ENCODE measurements at regions not wholly inside any gene's neighbourhood (a gene's known extent, or its start where the extent isn't known, plus 50 kb on each side); places are given as distances from the start of the nearest gene placed in this dataset.
"Not testable (repeated sequence)": the region's sequence is repeated elsewhere in the genome, so short reads cannot be mapped to it uniquely, and the experiment has no call there.

GRCh38 chr2:156915332-156915731 lies 342.2 kb upstream of the GALNT5 start:
- DNase-seq (ENCODE audit: low read depth, low spot score) = no peak

GRCh38 chr2:156918410-156918809 lies 339.1 kb upstream of the GALNT5 start:
- peak; percentile 4 for DNase-seq (ENCODE audit: low read depth, low spot score)

- DNase-seq (ENCODE audit: low read depth, low spot score) = no peak
Observed at GRCh38 chr2:156930423-156930822, 327.1 kb upstream of the GALNT5 start.

- no peak for DNase-seq (ENCODE audit: low read depth, low spot score)
Observed at GRCh38 chr2:156933645-156934225, 323.8 kb upstream of the GALNT5 start.

GRCh38 chr2:156935616-156936015 lies 321.9 kb upstream of the GALNT5 start:
- no peak for DNase-seq (ENCODE audit: low read depth, low spot score)

GRCh38 chr2:156937430-156937829 lies 320.1 kb upstream of the GALNT5 start:
- DNase-seq (ENCODE audit: low read depth, low spot score) = no peak

- DNase-seq (ENCODE audit: low read depth, low spot score) = no peak
Observed at GRCh38 chr2:156944871-156945270, 312.6 kb upstream of the GALNT5 start.

GRCh38 chr2:156947261-156947660 lies 310.2 kb upstream of the GALNT5 start:
- no peak for DNase-seq (ENCODE audit: low read depth, low spot score)

- DNase-seq (ENCODE audit: low read depth, low spot score) = no peak
Observed at GRCh38 chr2:156955701-156956100, 301.8 kb upstream of the GALNT5 start.

- no peak for DNase-seq (ENCODE audit: low read depth, low spot score)
Observed at GRCh38 chr2:156956161-156956560, 301.3 kb upstream of the GALNT5 start.

- DNase-seq (ENCODE audit: low read depth, low spot score) = no peak
Observed at GRCh38 chr2:156958374-156958773, 299.1 kb upstream of the GALNT5 start.

GRCh38 chr2:156959481-156959880 lies 298.0 kb upstream of the GALNT5 start:
- DNase-seq (ENCODE audit: low read depth, low spot score) = no peak

GRCh38 chr2:156982615-156983014 lies 274.9 kb upstream of the GALNT5 start:
- no peak for DNase-seq (ENCODE audit: low read depth, low spot score)

GRCh38 chr2:156986339-156986988 lies 271.0 kb upstream of the GALNT5 start:
- no peak for DNase-seq (ENCODE audit: low read depth, low spot score)

- no peak for DNase-seq (ENCODE audit: low read depth, low spot score)
Observed at GRCh38 chr2:156999661-157000060, 257.8 kb upstream of the GALNT5 start.

- no peak for DNase-seq (ENCODE audit: low read depth, low spot score)
Observed at GRCh38 chr2:157004789-157005188, 252.7 kb upstream of the GALNT5 start.

GRCh38 chr2:157015015-157015575 lies 242.4 kb upstream of the GALNT5 start:
- no peak for DNase-seq (ENCODE audit: low read depth, low spot score)

- not testable (repeated sequence) for DNase-seq (ENCODE audit: low read depth, low spot score)
Observed at GRCh38 chr2:157023264-157023663, 234.2 kb upstream of the GALNT5 start.

- no peak for DNase-seq (ENCODE audit: low read depth, low spot score)
Observed at GRCh38 chr2:157024129-157024528, 233.4 kb upstream of the GALNT5 start.

GRCh38 chr2:157032017-157032416 lies 225.5 kb upstream of the GALNT5 start:
- DNase-seq (ENCODE audit: low read depth, low spot score) = peak; percentile 67

GRCh38 chr2:157036726-157037125 lies 220.8 kb upstream of the GALNT5 start:
- no peak for DNase-seq (ENCODE audit: low read depth, low spot score)

- no peak for DNase-seq (ENCODE audit: low read depth, low spot score)
Observed at GRCh38 chr2:157043786-157044185, 213.7 kb upstream of the GALNT5 start.

GRCh38 chr2:157046396-157046795 lies 211.1 kb upstream of the GALNT5 start:
- DNase-seq (ENCODE audit: low read depth, low spot score) = no peak
